Brain microvascular endothelial cell (primary cell): ENCODE measurements at regions not wholly inside any gene's neighbourhood (a gene's known extent, or its start where the extent isn't known, plus 50 kb on each side); places are given as distances from the start of the nearest gene placed in this dataset.

ENCODE experiments used
- DNase-seq: peaks from one replicate; pipeline ENCODE4 v3.0.0-alpha.2; 2020
- H3K27ac ChIP-seq: fragments of 250-450 bp; sonication (Bioruptor Pico); 2 replicates; pipeline ENCODE4 v1.5.1; 2020; ENCODE audit warnings: mild to moderate bottlenecking, moderate library complexity
- H3K27me3 ChIP-seq: fragments of 250-450 bp; sonication (Bioruptor Pico); replicated peaks from 2 replicates; pipeline ENCODE4 v1.5.1; 2020; ENCODE audit warnings: mild to moderate bottlenecking
- H3K36me3 ChIP-seq: fragments of 250-450 bp; sonication (Bioruptor Pico); replicated peaks from 2 replicates; pipeline ENCODE4 v1.5.1; 2020; ENCODE audit warnings: mild to moderate bottlenecking
- H3K4me3 ChIP-seq: 2 replicates; pipeline ENCODE4 v1.5.1; 2011; ENCODE audit warnings: low read depth, mild to moderate bottlenecking, control low read depth, low read length, moderate library complexity
- in situ Hi-C: cut with HindIII; loops from 2 replicates; pipeline ENCODE4 v1.10.0; 2017; ENCODE audit warnings: low sequenced_read_pairs, low pct_ligation_motif_present
- TF ChIP-seq, protein P1 (sequence below): IDR thresholded peaks from 2 replicates; pipeline ENCODE4 v1.5.1; 2011; ENCODE audit warnings: low read depth, mild to moderate bottlenecking, moderate library complexity, low read length, control low read depth, inconsistent platforms; ENCODE audit errors: missing control alignments

DNA sequence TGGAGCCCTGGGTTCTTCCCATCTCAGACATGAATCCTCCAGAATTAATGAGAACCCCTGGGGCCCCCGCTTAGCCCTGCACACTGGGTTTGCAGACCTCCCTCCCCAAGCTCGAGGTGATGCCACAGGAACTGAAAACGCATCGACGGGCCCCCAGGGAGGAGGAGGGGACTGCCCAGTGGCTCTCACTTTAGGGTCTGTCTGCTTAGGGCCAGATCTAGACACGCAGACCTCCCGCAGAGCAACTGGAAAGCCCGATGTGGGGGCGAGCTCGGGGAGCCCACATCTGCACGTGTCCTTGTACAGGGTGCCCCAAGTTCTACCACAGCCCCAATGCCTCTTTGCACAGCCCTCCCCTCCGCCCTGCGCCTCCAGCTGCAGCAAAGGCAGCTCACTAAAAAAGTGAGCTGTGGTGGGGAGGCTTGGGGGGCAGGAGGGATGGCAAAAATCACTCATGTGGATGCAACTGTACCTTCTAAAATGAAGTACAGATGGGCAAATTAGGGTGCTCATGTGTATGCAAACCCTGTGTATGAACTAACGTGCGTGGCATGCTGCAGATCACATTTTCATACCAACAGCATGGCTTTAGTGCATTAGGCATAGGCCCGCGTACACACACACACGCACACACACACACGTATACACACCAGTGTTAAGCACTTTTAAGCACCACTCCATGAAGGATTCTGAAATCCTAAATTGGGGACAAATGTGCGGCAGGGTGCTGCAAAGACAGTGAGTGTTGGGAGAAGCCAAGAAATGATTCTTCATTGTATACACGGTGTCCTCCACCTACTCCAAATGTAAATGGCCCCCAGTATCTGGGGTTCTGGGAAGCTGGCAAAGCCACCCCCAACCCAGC, 99.9 kb upstream of the MAP1LC3B2 start:
- TF ChIP-seq, protein P1, sequence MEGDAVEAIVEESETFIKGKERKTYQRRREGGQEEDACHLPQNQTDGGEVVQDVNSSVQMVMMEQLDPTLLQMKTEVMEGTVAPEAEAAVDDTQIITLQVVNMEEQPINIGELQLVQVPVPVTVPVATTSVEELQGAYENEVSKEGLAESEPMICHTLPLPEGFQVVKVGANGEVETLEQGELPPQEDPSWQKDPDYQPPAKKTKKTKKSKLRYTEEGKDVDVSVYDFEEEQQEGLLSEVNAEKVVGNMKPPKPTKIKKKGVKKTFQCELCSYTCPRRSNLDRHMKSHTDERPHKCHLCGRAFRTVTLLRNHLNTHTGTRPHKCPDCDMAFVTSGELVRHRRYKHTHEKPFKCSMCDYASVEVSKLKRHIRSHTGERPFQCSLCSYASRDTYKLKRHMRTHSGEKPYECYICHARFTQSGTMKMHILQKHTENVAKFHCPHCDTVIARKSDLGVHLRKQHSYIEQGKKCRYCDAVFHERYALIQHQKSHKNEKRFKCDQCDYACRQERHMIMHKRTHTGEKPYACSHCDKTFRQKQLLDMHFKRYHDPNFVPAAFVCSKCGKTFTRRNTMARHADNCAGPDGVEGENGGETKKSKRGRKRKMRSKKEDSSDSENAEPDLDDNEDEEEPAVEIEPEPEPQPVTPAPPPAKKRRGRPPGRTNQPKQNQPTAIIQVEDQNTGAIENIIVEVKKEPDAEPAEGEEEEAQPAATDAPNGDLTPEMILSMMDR: no peak
- in situ Hi-C loops: no loop called here
- H3K4me3 ChIP-seq: no peak overlapping the region
- DNase-seq: no peak
- no peaks in the 10 kb centered on the region for H3K36me3 ChIP-seq
- no peaks in the 10 kb centered on the region for H3K27me3 ChIP-seq
- H3K27ac ChIP-seq: no peak overlapping the region

DNA sequence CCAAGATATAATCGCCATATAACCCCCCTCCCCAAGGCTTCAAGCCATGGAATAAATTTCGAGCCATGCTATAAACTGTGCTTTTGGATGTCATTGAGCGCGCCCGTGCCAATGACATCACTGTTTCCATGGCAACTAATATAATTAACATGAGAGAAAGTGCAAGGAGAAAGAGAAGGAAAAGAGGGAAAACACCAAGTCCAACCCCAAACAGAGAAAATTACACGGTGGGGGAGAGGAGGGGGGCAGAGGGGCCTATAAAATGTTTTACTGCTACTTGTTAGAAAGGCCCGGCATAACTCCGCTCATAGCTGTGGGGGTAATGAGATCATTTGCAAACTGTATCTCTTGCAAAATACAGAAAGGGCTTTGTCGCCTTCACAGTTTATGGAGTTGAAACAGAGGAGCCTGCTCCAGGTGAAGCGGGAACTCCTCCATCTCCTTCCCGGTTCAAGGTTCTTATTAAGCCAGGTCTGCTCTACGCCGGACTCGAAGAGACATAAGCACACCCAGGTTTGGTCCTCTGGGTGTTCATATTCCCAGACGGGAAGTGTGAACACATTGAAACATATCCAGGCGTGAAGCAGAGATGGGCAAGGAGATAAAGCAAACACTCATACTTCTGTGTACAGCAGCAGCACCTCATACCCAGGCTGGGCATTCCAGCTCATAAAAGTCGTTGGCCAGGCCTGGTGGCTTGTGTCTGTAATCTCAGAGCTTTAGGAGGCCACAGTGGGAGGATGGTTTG, 99.1 kb upstream of the MAP1LC3B2 start:
- Histone ChIP-seq H3K27me3 (no peaks in the 10 kb centered on the region), H3K36me3 (no peaks in the 10 kb centered on the region), H3K4me3 (no peak overlapping the region), H3K27ac (no peak overlapping the region)
- TF ChIP-seq, protein P1: no peak
- no peak for DNase-seq
- in situ Hi-C loops: no loop called here

DNA sequence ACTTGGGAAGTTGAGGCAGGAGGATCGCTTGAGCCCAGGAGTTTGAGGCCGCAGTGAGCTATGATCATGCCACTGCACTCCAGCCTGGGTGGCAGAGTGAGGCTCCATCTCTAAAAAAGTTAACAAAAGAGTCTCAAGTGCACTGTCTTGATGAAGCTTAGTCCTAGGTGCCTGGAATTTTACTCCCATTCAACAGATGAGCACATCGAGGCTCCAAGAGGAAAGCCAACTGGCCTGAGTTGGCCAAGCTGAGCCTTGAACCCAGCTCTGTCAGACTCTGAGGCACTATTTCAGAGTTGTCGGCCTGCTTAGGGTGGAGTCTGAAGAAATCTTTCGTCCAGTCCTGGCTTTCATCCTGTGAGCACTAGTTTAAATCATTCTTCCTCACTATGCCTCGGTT, 98.1 kb upstream of the MAP1LC3B2 start:
- in situ Hi-C loops: no loop called here
- no peaks in the 10 kb centered on the region for H3K36me3 ChIP-seq
- no peak for DNase-seq
- H3K27ac ChIP-seq: no peak overlapping the region
- no peaks in the 10 kb centered on the region for H3K27me3 ChIP-seq
- TF ChIP-seq, protein P1: no peak
- no peak overlapping the region for H3K4me3 ChIP-seq

DNA sequence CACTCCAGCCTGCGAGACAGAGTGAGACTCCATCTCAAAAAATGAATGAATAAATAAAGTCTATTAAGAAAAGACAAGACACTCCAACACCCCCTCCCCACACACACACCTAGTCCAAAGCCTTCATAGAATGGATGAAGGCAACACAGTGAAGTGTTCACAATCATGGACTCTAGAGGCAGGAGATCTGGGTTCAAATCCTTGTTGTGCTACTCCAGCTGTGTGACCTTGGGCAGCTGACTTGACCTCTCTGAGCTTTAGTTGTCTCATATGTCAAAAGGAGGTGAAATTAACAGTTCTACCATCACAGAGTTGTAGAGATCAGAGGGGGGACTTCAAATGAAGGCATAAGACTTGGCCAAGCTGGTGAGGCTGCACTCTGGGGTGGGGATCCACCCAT, 95.8 kb upstream of the MAP1LC3B2 start:
- H3K27ac ChIP-seq: no peak overlapping the region
- no peak overlapping the region for H3K4me3 ChIP-seq
- in situ Hi-C loops: no loop called here
- no peaks in the 10 kb centered on the region for H3K36me3 ChIP-seq
- TF ChIP-seq, protein P1: no peak
- no peaks in the 10 kb centered on the region for H3K27me3 ChIP-seq
- no peak for DNase-seq

DNA sequence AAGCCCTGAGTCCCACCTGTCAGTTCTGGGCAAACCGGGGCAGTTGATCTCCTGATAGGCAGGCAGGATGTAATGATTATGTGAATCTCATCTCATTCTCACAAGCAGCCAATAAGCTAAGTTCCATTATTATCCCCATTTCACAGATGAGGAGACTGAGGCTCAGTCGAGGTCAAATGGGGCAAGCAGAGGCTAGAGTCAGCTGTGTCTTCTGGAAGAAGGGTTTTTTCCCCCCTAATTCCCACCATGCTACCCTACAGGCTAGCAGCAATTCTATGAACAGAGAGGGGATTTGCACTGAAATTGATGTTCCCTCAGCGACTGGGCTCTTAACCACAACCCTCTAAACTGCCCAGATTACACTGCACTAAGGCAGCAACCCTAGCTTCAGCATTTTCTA, 93.8 kb upstream of the MAP1LC3B2 start:
- Histone ChIP-seq H3K27me3 (no peaks in the 10 kb centered on the region), H3K4me3 (no peak overlapping the region), H3K36me3 (no peaks in the 10 kb centered on the region), H3K27ac (no peak overlapping the region)
- no peak for DNase-seq
- TF ChIP-seq, protein P1: no peak
- in situ Hi-C loops: no loop called here
